ENCODE measurements at regions not wholly inside any gene's neighbourhood (a gene's known extent, or its start where the extent isn't known, plus 50 kb on each side); places are given as distances from the start of the nearest gene placed in this dataset.

- H3K4me1 ChIP-seq: no peaks in the 10 kb centered on the region
- no peak overlapping the region for H3K4me3 ChIP-seq
- peaks cover 3% of the 10 kb centered on the region for H3K27me3 ChIP-seq (ENCODE audit: low read depth)
- no peaks in the 10 kb centered on the region for H3K36me3 ChIP-seq
- no peaks in the 10 kb centered on the region for H3K9me3 ChIP-seq (replicated peaks)
- TF ChIP-seq CTCF (IDR thresholded peaks at IDR 0.05; ENCODE audit: borderline replicate concordance): no peak
- DNase-seq: no peak
- no peak overlapping the region for H3K27ac ChIP-seq (replicated peaks)
- intact Hi-C loops (cut with micrococcal nuclease): no loop called here
These were observed 179.0 kb upstream of the ADO start for GRCh38 chr10:62625484-62625883.

GRCh38 chr10:62626079-62626478, 178.4 kb upstream of the ADO start:
- intact Hi-C loops (cut with micrococcal nuclease): no loop called here
- no peaks in the 10 kb centered on the region for H3K27me3 ChIP-seq (ENCODE audit: low read depth)
- no peak overlapping the region for H3K4me3 ChIP-seq
- no peaks in the 10 kb centered on the region for H3K4me1 ChIP-seq
- no peak for DNase-seq
- no peak for TF ChIP-seq CTCF (IDR thresholded peaks at IDR 0.05; ENCODE audit: borderline replicate concordance)
- no peaks in the 10 kb centered on the region for H3K36me3 ChIP-seq
- H3K9me3 ChIP-seq (replicated peaks): no peaks in the 10 kb centered on the region
- no peak overlapping the region for H3K27ac ChIP-seq (replicated peaks)

DNA sequence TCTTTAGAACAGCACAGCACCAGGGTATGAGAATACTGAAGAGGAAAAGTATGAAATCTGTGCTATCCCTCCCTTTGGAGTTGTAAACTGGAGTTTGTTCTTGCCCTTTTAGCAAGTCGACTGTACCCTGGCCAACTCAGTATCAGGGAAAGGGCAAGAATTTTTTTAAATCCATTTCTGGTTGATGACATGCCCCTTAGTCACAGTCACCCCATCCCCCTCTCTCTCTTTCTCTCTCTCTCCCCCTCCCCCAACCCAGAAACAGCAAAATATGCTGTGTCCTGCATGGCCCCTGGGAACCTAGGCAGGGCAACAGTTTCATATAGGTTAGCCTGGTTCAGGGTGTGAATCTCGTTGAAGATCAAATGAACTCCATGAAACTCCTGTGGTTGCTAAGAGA, 177.7 kb upstream of the ADO start:
- no peak for TF ChIP-seq CTCF (IDR thresholded peaks at IDR 0.05; ENCODE audit: borderline replicate concordance)
- H3K27me3 ChIP-seq (ENCODE audit: low read depth): no peaks in the 10 kb centered on the region
- no peak overlapping the region for H3K27ac ChIP-seq (replicated peaks)
- H3K36me3 ChIP-seq: no peaks in the 10 kb centered on the region
- DNase-seq: no peak
- intact Hi-C loops (cut with micrococcal nuclease): no loop called here
- no peaks in the 10 kb centered on the region for H3K9me3 ChIP-seq (replicated peaks)
- H3K4me3 ChIP-seq: no peak overlapping the region
- peaks cover 3% of the 10 kb centered on the region for H3K4me1 ChIP-seq

DNA sequence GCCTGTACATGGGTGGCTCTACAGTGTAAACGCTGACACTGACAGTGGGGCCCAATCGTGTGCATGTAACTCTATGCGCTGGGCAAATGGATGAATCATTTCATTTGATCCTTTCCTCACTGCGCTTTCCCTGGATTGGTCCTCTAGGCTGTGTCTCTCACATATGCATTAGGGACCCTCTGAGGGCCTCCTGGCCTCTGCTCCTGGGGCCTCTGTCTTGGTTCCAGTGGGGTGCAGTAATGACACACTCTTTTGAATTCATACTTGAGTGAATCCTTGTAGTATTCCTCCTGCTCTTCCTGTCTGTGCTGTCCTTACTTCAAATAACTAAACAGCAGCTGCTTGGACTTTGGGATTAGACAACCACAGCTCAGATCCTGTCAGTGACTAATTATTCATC, 176.5 kb upstream of the ADO start:
- intact Hi-C loops (cut with micrococcal nuclease): no loop called here

DNA sequence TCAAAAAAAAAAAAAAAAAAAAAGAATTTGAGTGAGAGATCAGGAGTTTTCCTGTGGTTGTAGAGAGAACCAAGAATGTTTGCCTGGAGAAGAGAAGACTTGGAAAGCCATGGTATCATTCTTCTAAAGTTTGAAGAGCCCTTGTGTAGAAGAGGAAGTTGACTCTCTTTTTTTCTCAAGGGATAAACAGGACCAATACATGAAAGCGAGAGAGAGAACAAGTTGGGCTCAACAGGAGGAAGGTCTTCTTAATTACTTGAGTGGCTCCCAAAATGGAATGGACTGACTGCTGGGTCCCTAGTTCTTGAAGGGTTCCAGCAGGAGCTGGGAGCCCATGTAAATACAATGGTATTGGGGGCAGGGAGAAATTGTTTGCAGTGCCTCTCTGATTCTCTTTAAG, 173.3 kb upstream of the ADO start:
- intact Hi-C loops (cut with micrococcal nuclease): no loop called here
- Histone ChIP-seq H3K9me3 (replicated peaks) (no peaks in the 10 kb centered on the region), H3K27ac (replicated peaks) (no peak overlapping the region), H3K27me3 (ENCODE audit: low read depth) (no peaks in the 10 kb centered on the region), H3K4me3 (no peak overlapping the region), H3K4me1 (peaks cover 16% of the 10 kb centered on the region), H3K36me3 (no peaks in the 10 kb centered on the region)
- no peak for DNase-seq
- no peak for TF ChIP-seq CTCF (IDR thresholded peaks at IDR 0.05; ENCODE audit: borderline replicate concordance)

More for the DNA sequence above, 176.5 kb upstream of the ADO start:
- H3K27ac ChIP-seq (replicated peaks): no peak overlapping the region
- H3K9me3 ChIP-seq (replicated peaks): no peaks in the 10 kb centered on the region
- H3K4me1 ChIP-seq: peaks cover 14% of the 10 kb centered on the region
- no peak overlapping the region for H3K4me3 ChIP-seq
- DNase-seq: no peak
- TF ChIP-seq CTCF (IDR thresholded peaks at IDR 0.05; ENCODE audit: borderline replicate concordance): no peak
- no peaks in the 10 kb centered on the region for H3K36me3 ChIP-seq
- H3K27me3 ChIP-seq (ENCODE audit: low read depth): no peaks in the 10 kb centered on the region

Measured in left ventricle myocardium inferior (tissue), 1 donor.